ENCODE measurements at regions not wholly inside any gene's neighbourhood (a gene's known extent, or its start where the extent isn't known, plus 50 kb on each side); places are given as distances from the start of the nearest gene placed in this dataset.

DNA sequence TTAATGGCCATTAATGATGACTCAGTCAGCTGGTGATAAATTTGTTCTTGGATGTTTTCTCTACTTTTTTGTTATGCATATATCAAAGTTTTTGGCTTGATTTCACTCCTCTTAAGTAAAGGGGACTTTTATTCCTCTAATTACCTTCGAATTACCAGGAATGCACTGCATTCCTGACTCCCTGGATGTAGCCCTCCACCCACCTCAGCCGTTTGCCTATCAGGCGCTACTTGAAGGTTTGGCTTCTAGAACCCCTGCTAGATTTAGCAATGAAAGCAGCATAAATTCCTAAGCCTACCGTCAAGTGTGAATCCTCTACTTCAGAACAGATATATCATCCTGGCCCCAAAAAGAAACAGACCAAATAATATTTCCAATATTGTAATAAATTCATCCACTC, 387.8 kb upstream of the ADGRL2 start:
- no peak for ATAC-seq
- peaks cover 4 to 5% of the 10 kb centered on the region in 2 donors for H3K4me1 ChIP-seq
- no peaks in the 10 kb centered on the region for H3K27me3 ChIP-seq
- H3K36me3 ChIP-seq, result no peaks in the 10 kb centered on the region
- H3K9me3 ChIP-seq, result no peaks in the 10 kb centered on the region
- TF ChIP-seq, protein P1, sequence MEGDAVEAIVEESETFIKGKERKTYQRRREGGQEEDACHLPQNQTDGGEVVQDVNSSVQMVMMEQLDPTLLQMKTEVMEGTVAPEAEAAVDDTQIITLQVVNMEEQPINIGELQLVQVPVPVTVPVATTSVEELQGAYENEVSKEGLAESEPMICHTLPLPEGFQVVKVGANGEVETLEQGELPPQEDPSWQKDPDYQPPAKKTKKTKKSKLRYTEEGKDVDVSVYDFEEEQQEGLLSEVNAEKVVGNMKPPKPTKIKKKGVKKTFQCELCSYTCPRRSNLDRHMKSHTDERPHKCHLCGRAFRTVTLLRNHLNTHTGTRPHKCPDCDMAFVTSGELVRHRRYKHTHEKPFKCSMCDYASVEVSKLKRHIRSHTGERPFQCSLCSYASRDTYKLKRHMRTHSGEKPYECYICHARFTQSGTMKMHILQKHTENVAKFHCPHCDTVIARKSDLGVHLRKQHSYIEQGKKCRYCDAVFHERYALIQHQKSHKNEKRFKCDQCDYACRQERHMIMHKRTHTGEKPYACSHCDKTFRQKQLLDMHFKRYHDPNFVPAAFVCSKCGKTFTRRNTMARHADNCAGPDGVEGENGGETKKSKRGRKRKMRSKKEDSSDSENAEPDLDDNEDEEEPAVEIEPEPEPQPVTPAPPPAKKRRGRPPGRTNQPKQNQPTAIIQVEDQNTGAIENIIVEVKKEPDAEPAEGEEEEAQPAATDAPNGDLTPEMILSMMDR (IDR thresholded peaks at IDR 0.05 in 4 of 5, conservative IDR thresholded peaks at IDR 0.05 in 1 of 5), result no peak
- no peak for TF ChIP-seq POLR2A (IDR thresholded peaks at IDR 0.05)
- intact Hi-C loops (cut with DNase I; ENCODE audit: low total_unique reads), result no loop called here
- H3K4me3 ChIP-seq, result no peak overlapping the region
- in situ Hi-C loops (cut with MboI; ENCODE audit: low sequenced_read_pairs in 4 of 4), result loop anchor here in 1 of 4 donors (25.0 kb wide), 1 partner anchor 349 kb away; no protein-coding TSS in a partner anchor
- H3K27ac ChIP-seq, result no peak overlapping the region
- DNase-seq, result no peak

DNA sequence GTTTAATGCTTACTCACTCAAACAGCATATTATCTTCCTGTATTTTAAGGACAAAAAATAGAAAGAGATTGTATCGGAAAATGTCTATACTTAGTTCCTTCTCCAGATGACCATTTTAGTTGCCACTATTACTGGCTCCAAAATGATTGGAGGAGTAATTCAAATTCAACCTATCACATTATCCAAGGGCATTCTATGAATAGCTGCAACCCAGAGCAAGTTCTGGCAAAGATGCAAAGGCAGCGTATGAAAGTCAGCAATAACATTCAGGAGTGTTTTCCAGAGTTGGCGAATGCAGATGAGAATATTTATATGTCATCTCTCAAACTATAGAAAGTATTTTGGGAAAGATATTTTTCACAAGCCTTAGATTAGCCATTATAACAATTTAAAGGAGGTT, 389.8 kb upstream of the ADGRL2 start:
- no peak for ATAC-seq
- intact Hi-C loops (cut with DNase I; ENCODE audit: low total_unique reads), result no loop called here
- Histone ChIP-seq H3K4me1 (peaks cover 4 to 5% of the 10 kb centered on the region in 2 donors), H3K9me3 (no peaks in the 10 kb centered on the region), H3K4me3 (no peak overlapping the region), H3K27me3 (no peaks in the 10 kb centered on the region), H3K36me3 (no peaks in the 10 kb centered on the region), H3K27ac (no peak overlapping the region)
- TF ChIP-seq, protein P1 (IDR thresholded peaks at IDR 0.05 in 4 of 5, conservative IDR thresholded peaks at IDR 0.05 in 1 of 5), result no peak
- no peak for TF ChIP-seq POLR2A (IDR thresholded peaks at IDR 0.05)
- DNase-seq, result no peak
- in situ Hi-C loops (cut with MboI; ENCODE audit: low sequenced_read_pairs in 4 of 4), result loop anchor here in 1 of 4 donors (25.0 kb wide), 1 partner anchor 351 kb away; no protein-coding TSS in a partner anchor

DNA sequence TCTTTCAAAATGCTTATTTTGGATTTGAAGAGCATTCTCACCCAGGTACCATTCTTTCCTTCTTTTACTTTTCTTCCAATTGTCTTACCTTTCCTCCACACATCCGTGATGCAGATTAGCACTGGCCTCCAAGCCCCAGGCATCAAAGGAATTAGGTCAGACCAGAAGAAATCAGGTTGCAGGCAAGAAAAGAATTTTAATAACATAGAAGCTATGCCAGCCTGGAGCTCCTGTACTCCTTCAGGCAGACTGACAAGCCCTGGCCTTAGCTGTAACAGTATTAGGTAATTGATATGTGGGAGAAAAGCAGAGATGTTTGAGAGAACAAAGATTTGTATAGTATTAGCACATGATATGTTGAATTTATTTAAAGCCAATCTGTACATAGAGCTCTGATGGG, 390.4 kb upstream of the ADGRL2 start:
- no peaks in the 10 kb centered on the region for H3K27me3 ChIP-seq
- peaks cover 4 to 5% of the 10 kb centered on the region in 2 donors for H3K4me1 ChIP-seq
- no peak for TF ChIP-seq POLR2A (IDR thresholded peaks at IDR 0.05)
- TF ChIP-seq, protein P1 (IDR thresholded peaks at IDR 0.05 in 4 of 5, conservative IDR thresholded peaks at IDR 0.05 in 1 of 5), result no peak

DNA sequence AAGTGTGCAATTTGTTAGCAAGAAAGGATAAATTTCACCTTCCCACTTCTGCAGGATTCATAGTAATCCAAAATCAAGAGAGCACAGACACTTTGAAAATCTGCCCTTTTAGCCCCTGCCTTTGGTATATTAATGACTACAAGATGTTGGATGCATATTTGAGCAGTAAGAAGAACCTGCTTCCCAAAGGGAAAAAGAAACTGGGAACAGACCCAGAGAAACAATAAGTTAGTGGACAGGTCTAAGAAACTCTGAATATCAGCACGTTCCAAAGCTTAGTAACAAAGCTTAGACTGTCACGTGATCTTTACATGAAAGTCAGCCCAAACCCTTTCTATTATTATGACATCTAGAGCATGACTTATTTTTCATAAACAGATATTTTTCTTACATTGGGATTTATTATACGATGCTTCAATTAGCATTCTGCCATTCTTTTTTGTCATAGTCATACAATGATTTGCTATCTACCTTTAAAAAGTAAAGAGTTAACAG, 390.9 kb upstream of the ADGRL2 start:
- H3K4me3 ChIP-seq, result no peak overlapping the region
- intact Hi-C loops (cut with DNase I; ENCODE audit: low total_unique reads) (no loop called here), in situ Hi-C loops (cut with MboI; ENCODE audit: low sequenced_read_pairs in 4 of 4) (loop anchor here in 2 of 4 donors (10.0 to 25.0 kb wide), 2 partner anchors 55 to 352 kb away; no protein-coding TSS in a partner anchor)
- ATAC-seq (no peak), DNase-seq (no peak)
- H3K9me3 ChIP-seq, result no peaks in the 10 kb centered on the region
- H3K4me1 ChIP-seq, result peaks cover 4 to 5% of the 10 kb centered on the region in 2 donors
- no peaks in the 10 kb centered on the region for H3K27me3 ChIP-seq
- TF ChIP-seq POLR2A (IDR thresholded peaks at IDR 0.05), result no peak
- TF ChIP-seq, protein P1 (IDR thresholded peaks at IDR 0.05 in 4 of 5, conservative IDR thresholded peaks at IDR 0.05 in 1 of 5), result no peak
- H3K27ac ChIP-seq, result no peak overlapping the region
- no peaks in the 10 kb centered on the region for H3K36me3 ChIP-seq

More for the DNA sequence above, 390.4 kb upstream of the ADGRL2 start:
- DNase-seq (no peak), ATAC-seq (no peak)
- in situ Hi-C loops (cut with MboI; ENCODE audit: low sequenced_read_pairs in 4 of 4) (loop anchor here in 1 of 4 donors (25.0 kb wide), 1 partner anchor 352 kb away; no protein-coding TSS in a partner anchor), intact Hi-C loops (cut with DNase I; ENCODE audit: low total_unique reads) (no loop called here)
- H3K27ac ChIP-seq, result no peak overlapping the region
- H3K9me3 ChIP-seq, result no peaks in the 10 kb centered on the region
- H3K36me3 ChIP-seq, result no peaks in the 10 kb centered on the region
- no peak overlapping the region for H3K4me3 ChIP-seq
